Esophagus squamous epithelium (tissue), 4 donors: ENCODE measurements at regions not wholly inside any gene's neighbourhood (a gene's known extent, or its start where the extent isn't known, plus 50 kb on each side); places are given as distances from the start of the nearest gene placed in this dataset.

Experiments
- CTCF ChIP-seq, 6 experiments: fragments of 450-650 bp in 4 of 6; fragments of 200-600 bp in 2 of 6; sonication (generic) in 2 of 6; IDR thresholded peaks; one replicate each; pipeline ENCODE4 v1.5.1; 2016 to 2019; ENCODE audit warnings: antibody characterized with exemption in 6 of 6, mild to moderate bottlenecking in 4 of 6, moderate library complexity in 4 of 6
- POLR2A ChIP-seq, 4 donors: fragments of 450-650 bp; IDR thresholded peaks; one replicate each; pipeline ENCODE4 v1.6.1; 2017; ENCODE audit warnings: antibody characterized with exemption in 4 of 4, mild to moderate bottlenecking in 4 of 4, moderate library complexity in 3 of 4

- TF ChIP-seq CTCF (IDR thresholded peaks at IDR 0.05), result no peak
- no peak for TF ChIP-seq POLR2A (IDR thresholded peaks at IDR 0.05)
Measured at GRCh38 chr18:51478908-51479307, 281.4 kb upstream of the MEX3C start.
